Activated gamma-delta T cell (primary cell): ENCODE measurements at regions not wholly inside any gene's neighbourhood (a gene's known extent, or its start where the extent isn't known, plus 50 kb on each side); places are given as distances from the start of the nearest gene placed in this dataset.

Experiments used
- DNase-seq: peaks from one replicate; lab custom pipeline; 2025; lab: John Stamatoyannopoulos, UW

DNA sequence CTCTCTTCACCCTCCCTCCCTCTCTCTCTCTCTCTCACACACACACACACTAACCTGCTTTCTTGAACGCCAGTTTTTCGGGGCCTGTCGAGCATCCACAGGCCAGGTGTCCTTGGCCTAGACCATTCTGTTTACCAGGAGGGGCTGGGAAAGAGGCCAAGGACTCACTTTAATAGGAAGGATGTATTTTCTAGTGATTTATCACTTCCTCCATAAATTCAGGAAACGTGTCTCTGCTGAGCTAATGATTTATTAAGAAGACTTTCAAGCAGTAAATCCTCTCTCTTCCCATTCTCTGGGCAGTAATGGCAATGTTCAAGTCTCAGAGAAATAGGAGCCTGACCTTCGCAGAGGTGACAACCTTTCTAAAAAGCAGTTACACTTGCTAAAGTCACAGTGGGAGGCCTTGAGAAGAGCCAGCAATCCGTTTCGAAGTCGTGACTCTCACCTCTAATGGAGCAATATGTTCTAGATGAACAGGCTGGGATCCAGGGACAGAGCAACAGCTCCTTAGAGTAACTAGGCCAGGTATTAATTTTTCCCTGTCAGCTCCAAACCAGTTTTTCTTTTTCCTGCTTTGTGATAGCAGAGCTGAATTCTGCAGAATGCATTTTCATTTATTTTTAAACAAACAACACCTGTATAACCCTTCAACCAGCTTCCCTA lies 1357.5 kb upstream of the SORCS1 start:
- no peak for DNase-seq

DNA sequence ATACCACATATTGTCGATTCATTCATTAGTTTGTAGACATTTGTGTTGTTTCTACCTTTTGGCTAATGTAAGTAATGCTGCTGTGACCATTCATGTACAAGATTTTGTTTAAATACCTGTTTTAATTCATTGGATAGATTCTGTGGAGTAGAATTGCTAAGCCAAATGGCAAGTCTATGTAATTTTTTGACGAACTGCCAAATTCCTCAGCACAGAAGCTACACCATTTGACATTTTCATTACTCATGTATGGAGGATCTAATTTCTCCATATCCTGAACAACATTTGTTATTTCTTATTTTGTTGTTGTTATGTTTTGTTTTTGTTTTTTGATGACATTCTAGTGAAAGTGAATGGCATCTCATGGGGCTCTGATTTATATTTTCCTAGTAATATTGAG lies 1351.3 kb upstream of the SORCS1 start:
- DNase-seq: no peak

DNA sequence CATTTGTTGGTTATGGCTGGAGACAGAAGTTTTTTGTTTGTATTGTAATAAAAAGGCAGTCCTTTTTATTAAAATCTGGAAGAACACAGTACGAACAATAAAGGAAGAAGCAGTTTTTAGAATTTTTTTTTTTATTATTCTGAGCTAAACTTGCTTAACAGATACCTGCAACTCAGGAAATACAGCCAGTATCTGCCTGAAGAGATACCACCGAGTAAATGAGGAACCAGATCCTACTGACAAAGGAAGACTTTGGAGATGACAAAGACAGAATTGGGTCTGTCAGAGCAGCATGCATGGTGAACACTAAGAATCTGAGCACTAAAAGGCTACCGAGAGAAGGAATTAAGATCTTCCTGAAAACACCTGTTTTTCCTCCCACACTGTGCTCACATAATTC lies 1335.9 kb upstream of the SORCS1 start:
- DNase-seq: no peak

DNA sequence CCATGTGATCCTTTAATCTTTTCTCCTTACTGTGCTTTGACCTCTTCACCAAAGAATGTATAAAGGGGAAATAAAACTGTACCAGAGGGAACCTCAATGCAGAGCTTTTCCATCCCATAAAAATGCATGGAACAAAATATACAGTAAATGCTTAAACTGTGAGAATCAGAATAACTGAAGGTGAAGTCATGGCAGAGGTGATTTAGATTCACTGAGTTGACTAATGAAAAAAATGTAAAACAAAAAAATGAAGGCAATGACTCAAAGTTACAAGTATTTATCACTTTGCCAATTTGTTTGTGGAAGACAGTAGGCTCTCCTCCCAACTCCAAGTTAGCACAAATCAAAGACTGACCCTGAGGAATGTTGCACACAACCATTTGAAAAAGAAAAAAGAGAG lies 1331.6 kb upstream of the SORCS1 start:
- no peak for DNase-seq

DNA sequence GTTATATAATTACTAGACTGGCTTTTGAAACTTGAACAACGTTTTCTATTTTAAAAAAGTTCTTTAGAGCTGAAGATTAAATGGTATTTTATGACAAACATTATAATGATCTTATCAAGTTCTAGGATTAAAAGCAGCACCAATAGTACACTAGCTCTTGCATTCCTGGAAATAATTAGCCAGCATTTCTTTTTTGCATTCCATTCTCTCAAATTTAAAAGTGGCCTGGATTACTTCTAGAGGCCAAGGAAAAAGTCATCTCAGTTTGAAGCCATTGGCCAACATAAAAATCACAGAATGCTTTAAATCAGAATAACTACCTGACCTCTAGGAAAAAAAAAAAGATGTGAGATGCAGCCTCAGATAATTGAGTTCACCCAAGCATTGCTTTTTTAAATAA lies 1326.4 kb upstream of the SORCS1 start:
- DNase-seq: no peak

DNA sequence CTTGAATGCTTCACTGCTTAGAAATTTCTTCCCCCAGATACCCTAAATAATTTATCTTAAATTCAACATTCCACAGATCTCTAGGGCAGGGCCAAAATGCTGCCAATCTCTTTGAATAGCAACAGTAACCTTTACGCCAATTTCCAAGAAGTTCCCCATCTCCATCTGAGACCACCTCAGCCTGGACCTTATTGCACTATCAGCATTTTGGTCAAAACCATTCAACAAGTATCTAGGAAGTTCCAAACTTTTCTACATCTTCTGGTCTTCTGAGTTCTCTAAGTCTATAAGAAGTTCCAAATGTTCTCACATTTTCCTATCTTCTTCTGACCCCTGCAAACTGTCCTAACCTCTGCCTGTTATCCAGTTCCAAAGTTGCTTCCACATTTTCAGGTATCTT lies 1306.9 kb upstream of the SORCS1 start:
- DNase-seq: no peak

DNA sequence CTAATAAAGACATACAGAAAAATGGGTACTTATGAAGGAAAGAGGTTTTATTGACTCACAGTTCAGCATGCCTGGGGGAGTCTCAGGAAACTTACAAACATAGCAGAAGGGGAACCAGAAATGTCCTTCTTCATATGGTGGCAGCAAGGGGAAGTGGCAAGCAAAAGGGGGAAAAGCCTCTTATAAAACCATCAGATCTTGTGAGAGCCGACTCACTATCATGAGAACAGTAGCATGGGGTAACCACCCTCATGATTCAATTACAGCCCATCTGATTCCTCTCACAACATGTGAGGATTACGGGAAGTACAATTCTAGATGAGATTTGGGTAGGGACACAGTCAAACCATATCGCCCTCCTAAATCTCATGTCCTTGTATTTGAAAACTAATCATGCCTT lies 1305.4 kb upstream of the SORCS1 start:
- DNase-seq: no peak

DNA sequence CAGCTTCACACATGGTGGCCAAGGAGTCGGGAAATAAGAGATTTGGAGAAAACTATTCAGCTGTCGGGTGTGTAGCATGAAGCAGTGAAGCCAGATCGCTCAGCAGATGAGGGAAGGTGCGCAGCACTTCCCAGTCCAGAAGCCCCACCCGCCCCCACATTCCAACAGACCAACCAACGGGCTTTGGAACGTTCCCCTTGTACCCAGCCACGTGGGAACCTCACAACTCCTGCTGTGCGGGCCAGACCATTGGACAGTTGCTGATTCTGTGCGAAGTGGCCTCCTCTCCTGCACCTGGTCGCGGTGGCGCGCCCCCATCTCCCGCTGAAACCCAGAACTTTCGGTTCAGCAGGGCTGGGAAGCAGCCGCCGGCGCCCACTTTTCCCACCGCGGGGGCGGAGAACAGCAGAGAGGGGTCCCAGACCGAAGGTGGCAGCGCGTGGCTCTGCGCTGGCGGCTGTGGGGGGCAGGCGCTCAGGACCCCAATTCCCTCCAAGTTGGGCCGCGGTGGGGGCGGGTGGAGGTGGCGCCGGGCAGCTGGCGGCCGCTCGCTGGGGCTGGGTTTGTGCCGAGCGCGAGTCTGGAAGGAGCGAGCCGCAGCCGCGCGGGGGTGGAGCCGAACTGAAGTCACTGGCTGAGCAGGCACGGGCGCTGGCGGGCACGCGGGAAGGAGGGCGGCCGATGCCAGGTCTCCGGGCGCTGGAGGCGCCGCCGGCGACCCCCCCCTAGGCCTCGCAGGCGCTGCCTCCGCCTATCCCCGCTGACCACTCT lies 1301.5 kb upstream of the SORCS1 start:
- no peak for DNase-seq

DNA sequence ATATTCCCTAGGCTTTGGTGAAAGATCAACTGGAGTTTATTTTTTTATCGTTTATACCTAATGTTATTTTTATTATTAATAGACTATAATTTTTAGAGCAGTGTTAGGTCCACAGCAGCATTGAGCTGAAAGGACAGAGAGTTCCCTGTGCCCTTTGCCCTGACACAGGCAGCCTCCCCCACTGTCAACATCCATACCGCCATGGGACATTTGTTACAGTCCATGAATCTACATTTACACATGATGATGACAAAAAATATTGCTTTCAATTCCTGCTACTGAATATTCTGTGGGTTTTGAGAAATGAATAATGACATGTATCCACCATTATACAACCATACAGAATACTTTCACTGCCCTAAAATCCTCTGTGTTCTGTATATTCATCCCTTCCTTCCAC lies 1297.5 kb upstream of the SORCS1 start:
- no peak for DNase-seq

DNA sequence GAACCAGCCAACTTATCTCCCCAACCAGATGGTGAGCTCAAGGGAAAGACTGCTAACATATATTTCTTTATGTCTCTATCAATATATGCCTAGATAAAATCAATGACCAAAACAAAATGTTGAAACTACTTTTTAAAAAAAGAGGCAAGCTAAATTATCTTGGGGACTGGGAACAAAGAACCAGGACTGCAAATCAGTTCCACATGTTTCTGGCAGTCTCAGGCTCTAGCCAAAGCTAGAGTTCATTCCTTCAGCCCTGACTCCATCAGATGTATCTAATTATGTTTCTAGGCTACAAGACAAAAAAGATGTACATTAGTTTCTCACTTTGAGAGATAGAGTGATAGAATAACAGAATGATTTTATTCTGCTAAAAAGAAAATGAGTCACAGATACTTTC lies 1290.3 kb upstream of the SORCS1 start:
- DNase-seq: no peak

DNA sequence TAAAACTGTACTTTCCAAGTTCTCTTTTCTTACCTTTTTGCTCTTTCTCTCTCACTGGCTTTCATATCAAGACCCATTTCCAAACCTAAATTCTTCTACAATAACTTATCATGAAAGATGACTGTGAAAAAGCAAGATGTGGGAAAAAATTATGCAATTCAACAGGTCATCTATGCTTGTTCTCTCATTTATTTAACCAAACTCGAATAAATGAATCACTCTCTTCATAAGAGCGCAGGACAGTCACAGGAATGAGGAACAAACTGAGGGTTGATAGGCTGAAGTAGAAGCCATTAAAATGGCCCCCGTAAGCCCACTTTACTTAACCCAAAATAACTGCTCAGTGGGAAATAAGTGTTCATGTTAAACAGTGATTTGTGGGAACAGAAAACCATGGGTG lies 1289.7 kb upstream of the SORCS1 start:
- DNase-seq: no peak

DNA sequence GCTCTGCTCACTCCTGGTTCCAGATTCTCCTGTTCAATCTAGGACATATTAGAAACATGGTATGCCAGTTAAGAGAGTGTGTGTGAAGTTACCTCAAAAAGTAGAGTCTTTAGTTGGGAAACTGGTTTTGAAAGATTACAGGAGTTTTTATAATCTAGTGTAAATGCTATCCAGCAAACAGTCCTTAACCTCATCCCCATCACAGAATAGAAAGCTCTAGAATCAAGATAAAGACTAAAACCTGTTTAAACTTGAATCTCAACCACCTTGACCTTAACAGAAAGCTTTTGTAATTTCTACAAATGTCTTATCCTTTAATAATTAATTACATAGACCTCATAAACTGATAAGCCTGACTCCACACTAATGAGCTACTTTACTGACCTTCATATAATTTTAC lies 1288.7 kb upstream of the SORCS1 start:
- no peak for DNase-seq

DNA sequence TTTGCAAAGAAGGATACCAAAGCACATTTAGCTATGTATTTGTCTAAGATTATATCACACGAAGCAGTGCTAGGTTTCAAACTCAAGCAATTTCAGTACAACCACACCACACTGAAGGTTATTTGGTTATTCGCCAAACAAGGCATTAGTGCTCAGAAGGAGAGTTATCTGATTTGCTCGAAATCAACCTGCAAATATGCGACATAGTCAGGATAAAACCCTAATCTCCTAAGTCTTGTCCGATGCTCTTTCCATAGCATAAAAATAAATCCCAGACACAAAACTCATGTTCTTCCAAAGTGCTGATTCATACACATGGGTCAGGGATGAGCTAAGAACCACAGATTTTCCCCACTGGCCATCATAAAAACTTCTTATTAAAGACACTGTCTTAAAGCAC lies 1288.0 kb upstream of the SORCS1 start:
- no peak for DNase-seq

DNA sequence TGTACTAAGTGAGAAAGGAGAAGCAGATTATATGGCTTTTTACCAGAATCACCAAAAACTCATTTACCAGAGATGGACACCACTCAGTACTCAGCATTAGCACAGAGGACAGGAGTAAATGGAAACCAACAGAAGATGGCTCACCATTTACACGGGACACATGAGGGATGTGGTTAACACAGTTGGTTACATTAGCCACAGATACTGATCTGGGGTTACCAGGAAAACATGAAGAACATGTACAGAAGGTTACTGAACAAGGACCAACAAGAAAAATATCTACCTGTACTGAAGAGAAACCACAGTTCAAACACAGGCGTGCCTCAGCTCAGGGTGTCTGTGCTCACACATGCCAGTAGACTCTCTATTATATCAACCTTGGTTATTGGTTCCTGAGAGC lies 1285.8 kb upstream of the SORCS1 start:
- DNase-seq: no peak

DNA sequence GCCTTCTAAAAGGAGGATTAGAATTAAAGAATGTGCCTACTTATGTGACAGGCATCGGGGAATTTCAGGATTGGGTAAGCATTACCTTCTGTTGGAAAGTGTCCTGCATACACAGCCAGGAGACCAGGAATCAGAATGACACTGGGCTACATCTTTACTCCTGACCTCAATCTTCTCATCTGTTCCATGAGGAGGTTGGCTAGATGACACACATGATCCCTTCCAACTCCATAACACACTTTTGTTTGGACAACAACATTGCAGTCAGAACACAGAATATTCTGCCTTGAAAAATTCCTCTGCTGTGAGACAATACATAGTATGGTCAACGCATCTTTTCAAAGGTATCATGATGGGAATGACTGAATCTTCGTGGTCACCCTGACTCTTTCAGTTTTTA lies 1281.2 kb upstream of the SORCS1 start:
- no peak for DNase-seq

DNA sequence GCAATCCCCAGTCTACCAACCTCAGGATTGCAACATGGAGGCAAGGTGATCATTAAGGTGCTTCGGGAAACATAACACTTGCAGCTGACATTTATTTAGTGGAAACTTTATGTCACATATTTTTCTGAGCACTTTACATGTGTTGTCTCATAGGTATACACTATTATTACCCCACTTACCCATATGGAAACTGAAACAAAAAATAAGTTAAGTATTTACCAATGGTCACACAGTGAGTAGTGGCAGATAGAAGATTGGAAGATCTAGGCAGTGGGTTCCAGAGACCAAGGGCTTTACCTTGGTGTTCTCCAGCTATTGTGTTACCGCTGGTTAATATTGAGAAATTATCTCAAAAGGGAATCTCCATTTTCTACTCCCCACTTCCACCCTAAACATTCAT lies 1279.1 kb upstream of the SORCS1 start:
- no peak for DNase-seq

DNA sequence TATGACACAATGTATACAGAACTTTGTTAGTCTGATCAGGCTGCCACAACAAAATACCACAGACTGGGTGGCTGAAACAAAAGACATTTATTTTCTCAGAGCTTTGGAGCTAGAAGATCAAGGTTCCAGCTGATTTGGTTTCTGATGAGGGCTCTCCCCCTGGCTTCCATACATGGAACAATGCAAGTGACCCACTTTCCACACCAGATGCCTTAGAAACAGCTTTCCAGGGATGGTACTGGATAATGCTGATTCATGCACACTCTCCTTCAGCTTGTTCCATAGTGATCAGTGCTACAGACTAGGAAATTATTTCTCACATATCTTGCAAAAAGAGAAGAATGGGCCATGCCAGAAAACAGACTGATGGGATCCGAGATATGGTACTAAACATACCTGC lies 1274.9 kb upstream of the SORCS1 start:
- DNase-seq: no peak

DNA sequence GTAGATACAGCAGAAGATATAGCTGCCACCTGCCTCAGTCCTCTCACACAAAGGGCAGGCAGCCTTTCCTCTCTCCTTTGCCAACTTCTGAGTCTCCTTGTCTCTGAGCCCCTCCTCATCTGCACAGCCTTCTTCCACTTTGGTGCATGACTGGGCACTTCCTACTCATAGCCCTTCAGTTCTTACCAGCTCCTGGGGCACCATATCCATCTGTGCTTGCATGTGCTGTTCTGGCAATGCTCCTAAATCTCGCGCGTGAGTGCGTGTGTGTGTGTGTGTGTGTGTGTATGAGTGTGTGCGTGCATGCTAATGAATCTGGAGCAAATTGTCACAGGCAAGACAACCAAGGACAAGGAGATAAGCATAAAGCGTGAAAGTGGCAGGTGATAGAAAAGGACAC lies 1271.6 kb upstream of the SORCS1 start:
- DNase-seq: no peak

DNA sequence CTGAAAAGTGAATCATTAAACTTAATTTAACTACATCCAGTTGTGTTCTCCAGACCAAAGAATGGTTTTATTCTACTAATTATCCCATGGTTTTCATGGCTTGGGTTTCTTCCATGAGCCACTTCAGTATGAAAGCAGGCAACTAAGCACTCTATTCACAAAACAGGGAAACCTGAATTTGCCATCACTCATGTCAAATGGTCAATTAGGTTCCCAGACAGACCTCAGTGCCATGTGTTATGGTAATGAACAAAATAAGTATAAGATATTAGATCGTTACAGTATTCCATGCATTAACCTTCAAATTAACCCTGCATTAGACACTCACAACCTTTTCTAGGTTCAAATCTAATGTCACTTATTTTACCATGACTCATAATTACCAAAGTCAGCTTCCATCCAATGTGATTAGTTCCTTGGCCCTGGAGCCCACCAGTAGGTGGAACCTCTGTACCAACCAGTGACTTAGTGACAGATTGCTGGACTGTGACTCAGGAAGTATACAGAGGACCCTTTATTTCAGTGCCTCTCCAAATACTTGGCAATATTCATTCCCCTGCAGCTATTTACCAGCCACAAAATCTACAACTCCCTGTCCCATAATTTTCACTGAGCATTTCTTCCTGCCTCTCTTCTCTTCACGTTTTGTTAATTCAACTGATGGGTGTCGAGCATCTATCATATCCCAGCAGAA lies 1270.2 kb upstream of the SORCS1 start:
- DNase-seq: no peak

DNA sequence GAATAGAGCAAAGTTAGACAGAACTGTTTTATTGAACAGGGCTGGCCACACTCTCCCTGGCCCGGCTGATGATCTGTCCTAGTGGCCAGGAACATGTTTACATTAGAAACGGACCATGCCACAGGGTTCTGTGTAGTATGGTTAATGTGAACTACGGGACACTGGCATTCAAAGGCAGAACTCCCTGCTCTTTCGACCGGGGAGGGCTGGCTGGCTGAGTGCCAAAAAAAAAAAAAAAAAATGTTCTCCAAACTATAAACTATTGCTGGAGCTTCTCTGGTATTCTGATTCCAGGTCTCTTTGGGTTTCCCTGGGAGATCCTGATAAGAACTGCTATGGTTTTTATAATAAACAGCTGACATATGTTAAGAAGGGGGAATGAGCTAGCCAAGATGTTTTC lies 1262.6 kb upstream of the SORCS1 start:
- DNase-seq: no peak

DNA sequence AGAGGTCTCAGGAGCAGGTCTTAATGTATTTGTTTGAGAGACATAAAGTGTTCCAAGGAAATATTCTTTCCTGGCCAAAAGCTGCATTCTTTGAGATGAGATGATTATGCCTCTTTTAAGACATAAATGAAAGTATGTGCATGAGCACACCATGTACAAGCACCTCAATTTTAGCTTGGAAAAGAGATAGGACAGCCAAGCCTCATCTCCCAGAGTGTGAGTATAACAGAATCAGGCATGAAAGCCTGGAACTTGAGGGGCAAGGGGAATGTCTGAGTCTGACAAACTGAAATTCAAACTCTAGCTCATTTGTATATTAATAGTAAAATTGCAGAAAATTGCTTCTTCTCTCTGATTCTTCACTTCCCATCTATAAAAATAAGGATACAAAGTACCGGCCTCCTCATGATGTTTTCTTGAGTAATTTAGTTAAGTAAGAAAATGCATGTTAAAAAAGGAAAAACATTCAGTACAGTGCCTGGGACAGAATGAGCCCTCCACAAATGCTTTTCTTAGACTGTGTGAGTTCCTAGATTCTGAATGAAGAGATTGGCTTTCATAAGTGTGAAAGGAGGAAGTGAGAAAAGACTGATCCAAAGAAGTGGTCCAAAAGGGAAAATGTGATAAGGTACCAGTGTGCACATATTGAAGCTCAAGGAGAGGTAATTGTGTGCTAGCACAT lies 1260.9 kb upstream of the SORCS1 start:
- DNase-seq: no peak

DNA sequence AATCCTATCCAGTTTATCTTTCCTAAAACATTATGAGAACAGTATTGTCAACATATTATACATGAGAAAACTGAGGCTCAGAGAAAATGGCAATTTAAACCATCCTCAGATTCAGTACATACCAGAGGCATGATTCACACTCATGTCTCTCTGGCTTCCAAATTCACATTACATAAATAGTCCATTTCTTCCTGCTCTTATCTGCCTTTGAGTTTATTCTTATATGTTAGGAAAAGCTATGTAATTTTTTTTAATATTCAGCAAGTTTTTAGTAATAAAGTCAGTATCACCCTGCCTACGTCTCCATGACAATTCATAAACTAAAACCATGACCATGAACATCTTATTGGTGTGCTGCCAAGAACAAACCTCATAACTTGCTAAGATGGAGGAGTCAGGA lies 1260.2 kb upstream of the SORCS1 start:
- DNase-seq: no peak

DNA sequence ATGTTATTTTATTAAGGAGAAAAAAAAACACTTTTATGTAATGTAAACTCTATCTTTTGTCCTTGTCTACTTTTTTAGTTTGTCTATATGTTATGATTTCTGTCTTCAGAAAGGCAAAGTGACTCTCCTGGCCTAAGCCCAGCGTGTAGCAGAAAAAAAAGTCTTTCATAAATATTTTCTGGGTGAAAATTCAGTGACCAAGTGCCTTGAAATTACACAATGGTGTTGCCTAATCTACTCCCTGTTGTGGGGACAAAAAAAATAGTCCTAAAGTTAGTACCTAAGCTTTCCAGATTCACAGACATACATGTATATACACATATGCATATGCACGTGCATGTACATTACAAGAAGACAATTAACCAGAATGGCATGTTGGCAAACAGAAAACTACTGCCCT lies 1257.8 kb upstream of the SORCS1 start:
- no peak for DNase-seq
